HEK293 (cell line): ENCODE measurements at regions not wholly inside any gene's neighbourhood (a gene's known extent, or its start where the extent isn't known, plus 50 kb on each side); places are given as distances from the start of the nearest gene placed in this dataset.

Experiments
- CTCF ChIA-PET: fragments of 350-600 bp; formaldehyde crosslinking; extraction: SDS; loops from one replicate; lab custom pipeline; 2021; ENCODE audit warnings: antibody characterized with exemption; lab: Yijun Ruan, JAX
- POLR2A ChIA-PET: fragments of 300-600 bp; formaldehyde crosslinking; extraction: SDS; loops from one replicate; lab custom pipeline; 2020; ENCODE audit warnings: antibody characterized with exemption, inconsistent platforms; lab: Yijun Ruan, JAX
- H3K27ac ChIP-seq: fragments of 200-500 bp; sonication (Bioruptor generic); 2 replicates; pipeline ENCODE4 v1.5.1; 2014; ENCODE audit warnings: low read depth, low read length, control low read depth, inconsistent platforms; ENCODE audit errors: extremely low read depth
- H3K36me3 ChIP-seq, 2 experiments: fragments of 200-500 bp in 1 of 2; sonication (Bioruptor generic) in 1 of 2; 1 replicate in 1 of 2; 2 replicates in 1 of 2; pipeline ENCODE4 v1.5.1; 2014 to 2017; ENCODE audit warnings: inconsistent platforms in 2 of 2, low read length in 2 of 2; ENCODE audit not compliant: control insufficient read depth in 2 of 2, insufficient read depth in 1 of 2
- H3K4me1 ChIP-seq: fragments of 200-500 bp; sonication (Bioruptor generic); 2 replicates; pipeline ENCODE4 v1.5.1; 2014; ENCODE audit warnings: mild to moderate bottlenecking, low read length, inconsistent platforms; ENCODE audit not compliant: control insufficient read depth, insufficient read depth
- H3K4me3 ChIP-seq: 2 replicates; pipeline ENCODE4 v1.5.1; 2011; ENCODE audit warnings: low read depth, mild to moderate bottlenecking, control low read depth, low read length, moderate library complexity
- H3K9me3 ChIP-seq: fragments of 200-500 bp; sonication (Bioruptor generic); 2 replicates; pipeline ENCODE4 v1.5.1; 2014; ENCODE audit warnings: low read depth, low read length, inconsistent platforms; ENCODE audit not compliant: control insufficient read depth, insufficient read depth
- BCL11A ChIP-seq: fragments of 450-650 bp; formaldehyde crosslinking; IDR thresholded peaks from 2 replicates; pipeline ENCODE4 v1.5.1; 2016; ENCODE audit warnings: low read depth, missing biosample characterization, missing genetic modification characterization
- GLIS1 ChIP-seq: fragments of 450-650 bp; formaldehyde crosslinking; IDR thresholded peaks from 2 replicates; pipeline ENCODE4 v1.5.1; 2016; ENCODE audit warnings: missing biosample characterization, missing genetic modification characterization
- MYNN ChIP-seq: fragments of 450-650 bp; formaldehyde crosslinking; IDR thresholded peaks from 2 replicates; pipeline ENCODE4 v1.5.1; 2016; ENCODE audit warnings: missing biosample characterization, missing genetic modification characterization, borderline replicate concordance
- PRDM10 ChIP-seq: fragments of 450-650 bp; formaldehyde crosslinking; IDR thresholded peaks from 2 replicates; pipeline ENCODE4 v1.5.1; 2016; ENCODE audit warnings: missing biosample characterization, missing genetic modification characterization
- REST ChIP-seq: fragments of 450-650 bp; formaldehyde crosslinking; IDR thresholded peaks from 2 replicates; pipeline ENCODE4 v1.5.1; 2016; ENCODE audit warnings: missing biosample characterization, missing genetic modification characterization
- WT1 ChIP-seq: fragments of 450-650 bp; formaldehyde crosslinking; IDR thresholded peaks from 2 replicates; pipeline ENCODE4 v1.5.1; 2016; ENCODE audit warnings: missing biosample characterization, missing genetic modification characterization
- YY1 ChIP-seq: fragments of 450-650 bp; formaldehyde crosslinking; IDR thresholded peaks from 2 replicates; pipeline ENCODE4 v1.5.1; 2018; ENCODE audit warnings: missing biosample characterization, missing genetic modification characterization
- ZBTB17 ChIP-seq: fragments of 450-650 bp; formaldehyde crosslinking; IDR thresholded peaks from 2 replicates; pipeline ENCODE4 v1.5.1; 2016; ENCODE audit warnings: missing biosample characterization, missing genetic modification characterization
- ZBTB48 ChIP-seq: fragments of 450-650 bp; formaldehyde crosslinking; IDR thresholded peaks from 2 replicates; pipeline ENCODE4 v1.5.1; 2016; ENCODE audit warnings: missing biosample characterization, missing genetic modification characterization
- ZNF2 ChIP-seq: fragments of 450-650 bp; formaldehyde crosslinking; IDR thresholded peaks from 2 replicates; pipeline ENCODE4 v1.5.1; 2016; ENCODE audit warnings: missing biosample characterization, missing genetic modification characterization
- ZNF211 ChIP-seq: fragments of 450-650 bp; formaldehyde crosslinking; IDR thresholded peaks from 2 replicates; pipeline ENCODE4 v1.5.1; 2016; ENCODE audit warnings: low read depth, missing biosample characterization, missing genetic modification characterization
- ZNF26 ChIP-seq: fragments of 450-650 bp; formaldehyde crosslinking; IDR thresholded peaks from 2 replicates; pipeline ENCODE4 v1.5.1; 2016; ENCODE audit warnings: missing biosample characterization, missing genetic modification characterization
- ZNF354C ChIP-seq: fragments of 450-650 bp; formaldehyde crosslinking; IDR thresholded peaks from 2 replicates; pipeline ENCODE4 v1.5.1; 2016; ENCODE audit warnings: missing biosample characterization, missing genetic modification characterization, low read depth, borderline replicate concordance
- ZNF426 ChIP-seq: fragments of 450-650 bp; formaldehyde crosslinking; IDR thresholded peaks from 2 replicates; pipeline ENCODE4 v1.5.1; 2017; ENCODE audit warnings: missing biosample characterization, missing genetic modification characterization, mild to moderate bottlenecking, inconsistent platforms, moderate library complexity
- ZNF513 ChIP-seq: fragments of 450-650 bp; IDR thresholded peaks from 2 replicates; pipeline ENCODE4 v1.5.1; 2018; ENCODE audit warnings: missing biosample characterization, missing genetic modification characterization
- ZNF514 ChIP-seq: fragments of 450-650 bp; formaldehyde crosslinking; IDR thresholded peaks from 2 replicates; pipeline ENCODE4 v1.5.1; 2016; ENCODE audit warnings: missing biosample characterization, missing genetic modification characterization
- ZNF558 ChIP-seq: fragments of 450-650 bp; formaldehyde crosslinking; IDR thresholded peaks from 2 replicates; pipeline ENCODE4 v1.5.1; 2016; ENCODE audit warnings: missing biosample characterization, missing genetic modification characterization
- ZNF692 ChIP-seq: fragments of 450-650 bp; formaldehyde crosslinking; IDR thresholded peaks from 2 replicates; pipeline ENCODE4 v1.5.1; 2016; ENCODE audit warnings: missing biosample characterization, missing genetic modification characterization
- ZNF707 ChIP-seq: fragments of 450-650 bp; formaldehyde crosslinking; IDR thresholded peaks from 2 replicates; pipeline ENCODE4 v1.5.1; 2016; ENCODE audit warnings: missing biosample characterization, missing genetic modification characterization
- ZNF843 ChIP-seq: fragments of 450-650 bp; formaldehyde crosslinking; IDR thresholded peaks from 2 replicates; pipeline ENCODE4 v1.5.1; 2016; ENCODE audit warnings: missing biosample characterization, missing genetic modification characterization

GRCh38 chr3:124556636-124557035 is 173.6 kb upstream of the UMPS start:
- Histone ChIP-seq H3K27ac (no peak overlapping the region), H3K9me3 (no peaks in the 10 kb centered on the region), H3K4me1 (peaks cover 4% of the 10 kb centered on the region; the same call in 1 of the 2 replicates), H3K36me3 (no peaks in the 10 kb centered on the region), H3K4me3 (no peak overlapping the region)
- ChIA-PET POLR2A (interaction anchor here (1.2 kb wide), 1 partner anchor 523 kb away, joined by 3 read pairs; the partner anchor contains the start of gene KALRN), CTCF (interaction anchor here (0.5 to 4.5 kb wide), 5 partner anchors 51 to 541 kb away, joined by 3 to 27 read pairs (median 3); no protein-coding TSS in a partner anchor)
- TF ChIP-seq ZNF426 (tag by site-specific recombination) (no peak), ZNF211 (tag by site-specific recombination) (no peak), ZNF354C (tag by site-specific recombination) (no peak), YY1 (tag by site-specific recombination) (no peak), ZNF2 (tag by site-specific recombination) (no peak)

GRCh38 chr3:124557433-124558232 is 172.6 kb upstream of the UMPS start:
- H3K36me3 ChIP-seq, result no peaks in the 10 kb centered on the region
- TF ChIP-seq ZNF26, result no peak
- no peak for TF ChIP-seq ZNF514 (tag by site-specific recombination)
- TF ChIP-seq GLIS1 (tag by site-specific recombination), result peak; percentile 49; the same call in 1 of the 2 replicates
- TF ChIP-seq ZBTB48 (tag by site-specific recombination), result peak; percentile 58; the same call in 1 of the 2 replicates
- peak; percentile 62 for TF ChIP-seq ZNF513 (tag by site-specific recombination)
- no peak for TF ChIP-seq ZNF558 (tag by site-specific recombination)
- TF ChIP-seq ZBTB17 (tag by site-specific recombination), result peak; percentile 39; the same call in 1 of the 2 replicates
- no peak for TF ChIP-seq BCL11A (tag by site-specific recombination)
- TF ChIP-seq ZNF692 (tag by site-specific recombination), result no peak
- peak; percentile 26; the same call in 1 of the 2 replicates for TF ChIP-seq WT1 (tag by site-specific recombination)
- TF ChIP-seq ZNF843, result no peak
- TF ChIP-seq PRDM10 (tag by site-specific recombination), result peak; percentile 64
- TF ChIP-seq REST (tag by site-specific recombination), result no peak
- TF ChIP-seq MYNN (tag by site-specific recombination), result no peak
- no peak for TF ChIP-seq ZNF707 (tag by site-specific recombination)

More at GRCh38 chr3:124557433-124558232, 172.6 kb upstream of the UMPS start:
- H3K27ac ChIP-seq, result no peak overlapping the region
- H3K9me3 ChIP-seq, result no peaks in the 10 kb centered on the region
- H3K4me1 ChIP-seq, result peaks cover 2% of the 10 kb centered on the region; the same call in 1 of the 2 replicates
- H3K4me3 ChIP-seq, result no peak overlapping the region
- CTCF ChIA-PET, result interaction anchor here (1.4 to 4.5 kb wide), 3 partner anchors 71 to 543 kb away, joined by 3 to 47 read pairs (median 27); no protein-coding TSS in a partner anchor
- POLR2A ChIA-PET, result interaction anchor here (1.2 kb wide), 1 partner anchor 524 kb away, joined by 3 read pairs; the partner anchor contains the start of gene KALRN
